Endothelial cell of umbilical vein (primary cell): ENCODE measurements at regions not wholly inside any gene's neighbourhood (a gene's known extent, or its start where the extent isn't known, plus 50 kb on each side); places are given as distances from the start of the nearest gene placed in this dataset.

Experiments used
- BruUV-seq: library from RNA; stranded (reverse); fragments of 400-500 nt; replicated peaks from 2 replicates; lab custom pipeline; 2021; lab: Mats Ljungman, UMichigan
- CTCF ChIA-PET: fragments of 300-600, 350-600 bp; sonication (Branson Sonifier 250); formaldehyde crosslinking; loops from one replicate; lab custom pipeline; 2021; ENCODE audit warnings: antibody characterized with exemption, inconsistent platforms; lab: Charles Lee
- POLR2A ChIA-PET: fragments of 300-600, 350-600 bp; sonication (Branson Sonifier 250); formaldehyde crosslinking; loops from one replicate; lab custom pipeline; 2021; ENCODE audit warnings: antibody characterized with exemption, inconsistent platforms; lab: Charles Lee
- DNase-seq: peaks from one replicate; pipeline ENCODE4 v3.0.0-alpha.2; 2011; ENCODE audit warnings: low read depth, low spot score
- FAIRE-seq: peaks from 2 replicates; lab custom pipeline; 2011; peaks lifted over from hg19 to GRCh38; lab: Jason Lieb, UNC
- H2AFZ ChIP-seq: 2 replicates; pipeline ENCODE4 v1.6.0; 2012; ENCODE audit warnings: low read depth, low read length, control low read depth, inconsistent platforms
- H3K27ac ChIP-seq: 2 replicates; pipeline ENCODE4 v1.5.1; 2011; ENCODE audit warnings: low read depth, mild to moderate bottlenecking, control low read depth, low read length, moderate library complexity; ENCODE audit not compliant: insufficient read depth
- H3K27me3 ChIP-seq, 2 experiments: 2 replicates each; pipeline versions ENCODE4 v1.6.0 to v1.6.1; 2011; ENCODE audit warnings: low read length in 2 of 2, mixed read lengths in 1 of 2; ENCODE audit not compliant: control insufficient read depth in 2 of 2, insufficient read depth in 2 of 2
- H3K36me3 ChIP-seq, 2 experiments: 2 replicates in 1 of 2; 3 replicates in 1 of 2; pipeline ENCODE4 v1.5.1; 2011; ENCODE audit warnings: low read length in 2 of 2, mild to moderate bottlenecking in 1 of 2, moderate library complexity in 1 of 2; ENCODE audit not compliant: control insufficient read depth in 2 of 2, insufficient read depth in 2 of 2; ENCODE audit errors: extremely low read depth in 1 of 2
- H3K4me1 ChIP-seq: 3 replicates; pipeline ENCODE4 v1.5.1; 2011; ENCODE audit warnings: mild to moderate bottlenecking, low read length; ENCODE audit not compliant: control insufficient read depth, insufficient read depth; ENCODE audit errors: extremely low read depth
- H3K4me2 ChIP-seq: 2 replicates; pipeline ENCODE4 v1.6.1; 2011; ENCODE audit warnings: low read length, control low read depth, mixed read lengths; ENCODE audit not compliant: insufficient read depth
- H3K4me3 ChIP-seq, 3 experiments: fragments of 200-600 bp in 1 of 3; sonication (generic), shearing (Covaris generic) in 1 of 3; replicated peaks in 1 of 3; 2 replicates each; pipeline ENCODE4 v1.5.1; 2011 to 2016; ENCODE audit warnings: control low read depth in 3 of 3, low read length in 3 of 3, mild to moderate bottlenecking in 2 of 3, inconsistent platforms in 1 of 3, low read depth in 1 of 3, moderate library complexity in 1 of 3; ENCODE audit not compliant: insufficient read depth in 1 of 3
- H3K79me2 ChIP-seq: 2 replicates; pipeline ENCODE4 v1.6.0; 2012; ENCODE audit warnings: low read length, inconsistent platforms; ENCODE audit not compliant: control insufficient read depth, insufficient read depth
- H3K9ac ChIP-seq: replicated peaks from 2 replicates; pipeline ENCODE3; 2011; ENCODE audit warnings: low read length, control low read depth; ENCODE audit not compliant: insufficient read depth; ENCODE audit errors: extremely low read depth
- H3K9me1 ChIP-seq: replicated peaks from 3 replicates; pipeline ENCODE4 v1.6.0; 2011; ENCODE audit warnings: mild to moderate bottlenecking, low read length; ENCODE audit not compliant: control insufficient read depth, insufficient read depth; ENCODE audit errors: extremely low read depth
- H3K9me3 ChIP-seq: replicated peaks from 2 replicates; pipeline ENCODE4 v1.5.1; 2012; ENCODE audit warnings: low read length, inconsistent platforms; ENCODE audit not compliant: control insufficient read depth, insufficient read depth
- H4K20me1 ChIP-seq: replicated peaks from 2 replicates; pipeline ENCODE3; 2011; ENCODE audit warnings: mild to moderate bottlenecking, low read length; ENCODE audit not compliant: control insufficient read depth, insufficient read depth; ENCODE audit errors: extremely low read depth
- EZH2 ChIP-seq: IDR thresholded peaks from 2 replicates; pipeline ENCODE4 v1.6.1; 2012; ENCODE audit warnings: borderline replicate concordance, low read depth, mild to moderate bottlenecking, moderate library complexity, low read length, inconsistent platforms; ENCODE audit not compliant: severe bottlenecking
- FOS ChIP-seq: IDR thresholded peaks from 2 replicates; pipeline ENCODE4 v1.6.1; 2011; ENCODE audit warnings: mild to moderate bottlenecking, low read length, moderate library complexity, borderline replicate concordance; ENCODE audit not compliant: insufficient read depth
- GATA2 ChIP-seq: IDR thresholded peaks from 2 replicates; pipeline ENCODE4 v1.7.0; 2011; ENCODE audit warnings: low read depth, mild to moderate bottlenecking, moderate library complexity, mixed read lengths, low read length; ENCODE audit not compliant: insufficient read length, insufficient read depth
- dilution Hi-C: fragments of 300-500 bp; cut with MboI; formaldehyde crosslinking; loops from one replicate; pipeline ENCODE4 v1.15.0; 2019; ENCODE audit warnings: low sequenced_read_pairs; ENCODE audit not compliant: extremely low pct_ligation_motif_present
- intact Hi-C: fragments of 100-400 bp; cut with micrococcal nuclease; formaldehyde crosslinking; loops from one replicate; pipeline ENCODE4 v1.10.0; 2022
- TF ChIP-seq, protein P1 (sequence below), 2 donors: IDR thresholded peaks; 1 replicate in 1 of 2; 2 replicates in 1 of 2; pipeline ENCODE4 v1.5.1; 2011; ENCODE audit warnings: low read length in 2 of 2, mild to moderate bottlenecking in 2 of 2, moderate library complexity in 2 of 2, control low read depth in 1 of 2, inconsistent platforms in 1 of 2, low read depth in 1 of 2; ENCODE audit not compliant: insufficient read depth in 1 of 2; ENCODE audit errors: extremely low read depth in 1 of 2
- TF ChIP-seq, protein P2 (sequence below): IDR thresholded peaks from 2 replicates; pipeline ENCODE4 v1.6.1; 2011; ENCODE audit not compliant: insufficient read depth, insufficient read length

DNA sequence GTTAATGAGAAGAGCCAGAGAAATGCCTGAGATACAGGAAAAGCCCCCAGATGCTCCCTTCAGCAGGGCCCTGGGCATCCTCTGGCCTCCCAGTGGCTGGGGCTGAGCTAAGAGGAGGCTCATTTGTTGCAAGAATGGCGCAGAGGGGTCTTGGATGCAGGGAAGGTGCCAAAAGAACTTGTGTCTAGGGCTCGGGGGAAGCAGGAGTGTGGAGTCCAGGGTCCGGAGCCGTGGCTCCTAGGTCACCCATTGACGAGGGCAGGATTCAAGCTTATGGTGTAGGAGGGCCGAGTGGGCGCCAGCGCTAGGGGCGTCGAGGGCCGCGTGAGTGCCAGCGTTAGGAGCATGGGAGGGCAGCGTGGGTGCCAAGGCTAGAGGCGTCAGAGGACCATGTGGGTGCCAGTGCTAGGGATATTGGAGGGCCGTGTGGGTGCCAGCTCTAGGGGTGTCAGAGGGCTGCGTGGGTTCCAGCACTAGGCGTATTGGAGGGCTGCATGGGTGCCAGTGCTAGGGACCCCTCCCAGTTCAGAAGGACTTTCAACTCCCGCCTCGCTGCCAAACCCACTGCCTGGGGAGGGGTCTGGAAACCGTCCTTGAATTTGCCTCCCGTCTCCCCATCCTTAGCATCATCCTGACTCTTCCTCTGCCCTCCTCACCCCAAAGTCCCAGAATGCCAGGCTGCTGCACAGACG is 250.5 kb upstream of the AFDN start:
- H3K4me2 ChIP-seq, result no peak overlapping the region
- no peaks in the 10 kb centered on the region for H3K79me2 ChIP-seq
- H4K20me1 ChIP-seq, result no peaks in the 10 kb centered on the region
- no peak overlapping the region for H3K4me3 ChIP-seq
- no peak overlapping the region for H3K27ac ChIP-seq
- H2AFZ ChIP-seq, result no peak overlapping the region
- no TSS peak for BruUV-seq
- ChIA-PET POLR2A (no interaction called here), CTCF (no interaction called here)
- no peaks in the 10 kb centered on the region for H3K9me3 ChIP-seq
- intact Hi-C loops (no loop called here), dilution Hi-C loops (no loop called here)
- no peaks in the 10 kb centered on the region for H3K27me3 ChIP-seq
- no peaks in the 10 kb centered on the region for H3K4me1 ChIP-seq
- DNase-seq (no peak), FAIRE-seq (no peak)
- TF ChIP-seq, protein P1, sequence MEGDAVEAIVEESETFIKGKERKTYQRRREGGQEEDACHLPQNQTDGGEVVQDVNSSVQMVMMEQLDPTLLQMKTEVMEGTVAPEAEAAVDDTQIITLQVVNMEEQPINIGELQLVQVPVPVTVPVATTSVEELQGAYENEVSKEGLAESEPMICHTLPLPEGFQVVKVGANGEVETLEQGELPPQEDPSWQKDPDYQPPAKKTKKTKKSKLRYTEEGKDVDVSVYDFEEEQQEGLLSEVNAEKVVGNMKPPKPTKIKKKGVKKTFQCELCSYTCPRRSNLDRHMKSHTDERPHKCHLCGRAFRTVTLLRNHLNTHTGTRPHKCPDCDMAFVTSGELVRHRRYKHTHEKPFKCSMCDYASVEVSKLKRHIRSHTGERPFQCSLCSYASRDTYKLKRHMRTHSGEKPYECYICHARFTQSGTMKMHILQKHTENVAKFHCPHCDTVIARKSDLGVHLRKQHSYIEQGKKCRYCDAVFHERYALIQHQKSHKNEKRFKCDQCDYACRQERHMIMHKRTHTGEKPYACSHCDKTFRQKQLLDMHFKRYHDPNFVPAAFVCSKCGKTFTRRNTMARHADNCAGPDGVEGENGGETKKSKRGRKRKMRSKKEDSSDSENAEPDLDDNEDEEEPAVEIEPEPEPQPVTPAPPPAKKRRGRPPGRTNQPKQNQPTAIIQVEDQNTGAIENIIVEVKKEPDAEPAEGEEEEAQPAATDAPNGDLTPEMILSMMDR (IDR thresholded peaks at IDR 0.05; ENCODE audit: extremely low read depth in 1 of 2, insufficient read depth in 1 of 2, low read depth in 1 of 2, low read length in 2 of 2), result no peak
- TF ChIP-seq GATA2 (no peak), EZH2 (no peak), FOS (no peak)
- TF ChIP-seq, protein P2, sequence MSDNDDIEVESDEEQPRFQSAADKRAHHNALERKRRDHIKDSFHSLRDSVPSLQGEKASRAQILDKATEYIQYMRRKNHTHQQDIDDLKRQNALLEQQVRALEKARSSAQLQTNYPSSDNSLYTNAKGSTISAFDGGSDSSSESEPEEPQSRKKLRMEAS, result no peak
- no peaks in the 10 kb centered on the region for H3K36me3 ChIP-seq
- H3K9ac ChIP-seq, result no peak overlapping the region
- no peaks in the 10 kb centered on the region for H3K9me1 ChIP-seq
